ENCODE measurements at regions not wholly inside any gene's neighbourhood (a gene's known extent, or its start where the extent isn't known, plus 50 kb on each side); places are given as distances from the start of the nearest gene placed in this dataset.

DNA sequence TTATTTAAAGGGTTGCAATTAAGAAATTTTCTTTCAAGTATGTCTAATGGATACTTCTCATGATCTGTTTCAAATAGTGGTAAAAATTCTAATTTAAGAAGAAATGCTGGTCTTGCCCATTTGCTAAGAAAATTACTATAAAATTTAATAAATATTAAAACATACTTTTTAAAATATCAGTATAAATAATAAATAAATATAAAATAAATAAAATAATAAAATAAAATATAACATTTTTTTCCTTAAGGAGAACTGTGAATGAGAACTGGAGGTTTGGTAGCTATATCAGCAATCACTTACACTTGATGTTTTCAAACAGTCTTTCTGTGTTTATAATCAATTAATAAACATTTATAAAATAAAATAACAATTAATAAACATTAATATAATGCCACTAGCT lies 266.1 kb downstream of the HGF start:
- TF ChIP-seq, protein P1, sequence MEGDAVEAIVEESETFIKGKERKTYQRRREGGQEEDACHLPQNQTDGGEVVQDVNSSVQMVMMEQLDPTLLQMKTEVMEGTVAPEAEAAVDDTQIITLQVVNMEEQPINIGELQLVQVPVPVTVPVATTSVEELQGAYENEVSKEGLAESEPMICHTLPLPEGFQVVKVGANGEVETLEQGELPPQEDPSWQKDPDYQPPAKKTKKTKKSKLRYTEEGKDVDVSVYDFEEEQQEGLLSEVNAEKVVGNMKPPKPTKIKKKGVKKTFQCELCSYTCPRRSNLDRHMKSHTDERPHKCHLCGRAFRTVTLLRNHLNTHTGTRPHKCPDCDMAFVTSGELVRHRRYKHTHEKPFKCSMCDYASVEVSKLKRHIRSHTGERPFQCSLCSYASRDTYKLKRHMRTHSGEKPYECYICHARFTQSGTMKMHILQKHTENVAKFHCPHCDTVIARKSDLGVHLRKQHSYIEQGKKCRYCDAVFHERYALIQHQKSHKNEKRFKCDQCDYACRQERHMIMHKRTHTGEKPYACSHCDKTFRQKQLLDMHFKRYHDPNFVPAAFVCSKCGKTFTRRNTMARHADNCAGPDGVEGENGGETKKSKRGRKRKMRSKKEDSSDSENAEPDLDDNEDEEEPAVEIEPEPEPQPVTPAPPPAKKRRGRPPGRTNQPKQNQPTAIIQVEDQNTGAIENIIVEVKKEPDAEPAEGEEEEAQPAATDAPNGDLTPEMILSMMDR (conservative IDR thresholded peaks at IDR 0.05; ENCODE audit: low read depth, low read length) = no peak
- no peak for DNase-seq (ENCODE audit: low read depth)
- no peak overlapping the region for H3K4me3 ChIP-seq (ENCODE audit: low read length)

DNA sequence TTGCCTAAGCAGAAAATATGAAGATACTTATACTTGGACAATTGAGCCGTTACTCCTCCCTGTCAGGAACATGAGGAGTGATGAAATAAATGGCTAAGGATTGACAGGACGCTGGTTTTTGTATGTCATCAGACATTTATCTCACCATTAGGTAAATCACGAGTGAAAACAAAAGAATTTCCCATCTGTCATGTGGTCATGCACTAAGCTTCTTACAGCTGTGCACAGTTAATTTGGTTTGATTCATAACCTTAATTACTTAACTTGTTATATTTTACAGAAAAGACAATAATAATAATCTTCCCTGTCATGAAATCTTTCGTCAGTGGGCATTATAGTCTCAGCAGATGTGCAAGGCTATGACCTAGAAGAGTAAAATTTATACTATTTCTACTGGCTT lies 266.5 kb downstream of the HGF start:
- no peak overlapping the region for H3K4me3 ChIP-seq (ENCODE audit: low read length)
- no peak for DNase-seq (ENCODE audit: low read depth)
- TF ChIP-seq, protein P1 (conservative IDR thresholded peaks at IDR 0.05; ENCODE audit: low read depth, low read length) = no peak

DNA sequence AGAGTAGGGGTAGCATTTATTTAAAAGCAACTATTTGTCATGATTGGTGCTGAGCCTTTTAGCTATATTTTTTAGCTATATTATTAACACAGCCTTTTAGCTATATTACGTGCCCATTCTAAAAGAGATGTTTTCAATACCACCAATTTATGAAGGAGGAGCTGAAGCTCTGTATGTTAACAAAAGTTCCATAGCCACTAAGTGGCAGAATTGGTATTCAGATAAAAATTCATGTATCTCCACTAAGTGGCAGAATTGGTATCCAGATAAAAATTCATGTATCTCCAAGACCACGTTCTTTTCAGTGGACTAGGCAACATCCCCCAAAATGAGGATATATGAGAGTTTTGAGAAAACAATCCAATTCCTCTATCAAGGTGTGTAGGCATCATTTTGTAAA lies 268.6 kb downstream of the HGF start:
- DNase-seq (ENCODE audit: low read depth) = no peak
- H3K4me3 ChIP-seq (ENCODE audit: low read length) = no peak overlapping the region
- TF ChIP-seq, protein P1 (conservative IDR thresholded peaks at IDR 0.05; ENCODE audit: low read depth, low read length) = peak; percentile 25

DNA sequence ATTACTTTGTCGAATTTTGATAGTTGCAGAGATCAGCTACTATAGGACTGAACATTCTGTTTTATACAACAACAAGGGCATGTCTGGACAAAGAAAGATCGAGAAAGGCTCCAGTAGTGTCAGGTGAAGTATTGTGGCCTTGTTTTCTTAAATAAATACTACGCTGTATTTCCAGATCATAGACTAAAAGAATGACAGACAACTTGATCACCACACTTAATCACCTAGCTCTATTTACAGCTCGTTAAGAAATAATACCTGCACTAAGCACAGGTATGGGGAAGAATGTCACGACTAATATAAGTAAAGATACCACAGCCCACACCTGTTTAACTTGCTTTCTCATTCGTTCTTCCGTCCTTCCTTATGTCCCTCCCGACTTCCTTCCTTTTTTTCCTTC lies 269.2 kb downstream of the HGF start:
- no peak overlapping the region for H3K4me3 ChIP-seq (ENCODE audit: low read length)
- no peak for DNase-seq (ENCODE audit: low read depth)
- TF ChIP-seq, protein P1 (conservative IDR thresholded peaks at IDR 0.05; ENCODE audit: low read depth, low read length) = no peak

DNA sequence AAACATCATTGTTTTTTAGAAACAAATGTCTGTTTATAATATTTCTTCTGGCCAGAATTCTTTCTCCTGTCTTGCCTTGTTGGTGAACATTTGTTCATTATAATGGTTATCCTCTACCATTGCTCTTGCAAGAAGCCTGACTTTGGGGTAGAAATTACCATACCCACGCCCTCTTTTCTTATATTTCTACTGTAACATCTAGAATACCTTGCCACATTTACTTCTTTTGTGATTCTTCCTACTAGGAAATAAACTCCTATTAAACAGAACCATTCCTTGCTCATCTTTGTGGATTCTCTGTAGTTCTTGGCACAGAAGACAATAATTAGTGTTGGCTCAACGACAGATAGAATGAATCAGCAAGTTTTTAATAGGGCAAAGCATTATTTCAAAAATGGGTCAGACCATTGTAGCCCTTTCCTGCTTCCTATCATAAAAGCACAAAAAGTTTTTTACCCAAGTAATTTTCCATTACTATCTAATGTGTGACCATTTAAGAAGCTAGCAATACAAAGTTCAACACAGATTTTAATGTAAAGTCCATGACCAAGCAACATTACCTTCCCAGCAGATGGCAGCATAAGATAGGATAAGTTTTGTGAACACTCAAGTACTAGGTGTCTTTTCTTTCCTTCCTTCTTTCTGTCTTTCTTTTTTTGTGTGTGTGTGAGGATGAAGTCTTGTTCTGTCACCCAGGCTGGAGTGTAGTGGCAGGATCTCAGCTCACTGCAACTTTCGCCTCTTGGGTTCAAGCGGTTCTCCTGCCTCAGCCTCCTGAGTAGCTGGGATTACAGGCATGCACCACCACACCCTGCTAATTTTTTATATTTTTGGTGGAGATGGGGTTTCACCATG lies 270.4 kb downstream of the HGF start:
- DNase-seq (ENCODE audit: low read depth) = no peak
- H3K4me3 ChIP-seq (ENCODE audit: low read length) = no peak overlapping the region
- TF ChIP-seq, protein P1 (conservative IDR thresholded peaks at IDR 0.05; ENCODE audit: low read depth, low read length) = peak; percentile 55

DNA sequence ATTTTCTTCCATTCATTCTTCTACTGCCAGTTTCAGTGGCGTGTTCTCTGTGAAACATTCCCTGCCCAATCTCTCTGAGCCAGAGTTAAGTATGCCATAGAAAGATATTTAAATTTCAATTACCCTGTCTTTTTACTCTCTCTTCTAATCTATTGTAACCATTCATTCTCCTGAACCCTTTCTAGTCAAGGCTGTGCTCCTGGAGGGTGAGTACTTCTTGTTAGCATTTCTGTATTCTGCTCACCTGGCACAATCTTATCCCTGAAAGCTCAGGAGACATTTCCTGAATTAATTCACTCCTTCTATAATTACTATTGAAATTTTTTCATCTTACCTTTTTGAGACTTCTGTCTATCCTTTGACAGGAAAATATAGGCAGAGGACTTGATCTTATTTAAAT lies 271.7 kb downstream of the HGF start:
- TF ChIP-seq, protein P1 (conservative IDR thresholded peaks at IDR 0.05; ENCODE audit: low read depth, low read length) = no peak
- H3K4me3 ChIP-seq (ENCODE audit: low read length) = no peak overlapping the region

DNA sequence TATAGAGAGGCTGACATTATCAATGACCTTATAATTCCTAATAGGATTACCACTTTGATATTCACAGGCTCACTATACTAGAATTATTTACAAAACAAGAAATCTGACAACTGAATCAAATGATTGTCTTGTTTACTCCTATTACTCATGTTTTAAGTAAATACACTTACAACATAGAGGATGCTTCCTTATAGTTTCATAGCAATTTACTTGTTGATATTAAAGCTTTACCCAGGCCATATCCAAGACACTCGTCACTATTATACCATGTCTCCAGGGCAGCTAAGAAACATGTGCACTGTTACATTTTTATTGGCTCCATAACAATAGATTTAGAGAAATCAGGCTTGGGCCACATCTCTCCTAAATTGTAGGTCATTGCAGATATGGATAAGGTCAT lies 276.9 kb downstream of the HGF start:
- no peak for DNase-seq (ENCODE audit: low read depth)
- TF ChIP-seq, protein P1 (conservative IDR thresholded peaks at IDR 0.05; ENCODE audit: low read depth, low read length) = no peak
- no peak overlapping the region for H3K4me3 ChIP-seq (ENCODE audit: low read length)

More for the DNA sequence above, 271.7 kb downstream of the HGF start:
- DNase-seq (ENCODE audit: low read depth) = no peak

Measured in retinal pigment epithelial cell (primary cell).